Adrenal gland (tissue), 5 donors: ENCODE measurements at regions not wholly inside any gene's neighbourhood (a gene's known extent, or its start where the extent isn't known, plus 50 kb on each side); places are given as distances from the start of the nearest gene placed in this dataset.

Source experiments
- CTCF ChIP-seq, 6 experiments: fragments of 450-650 bp in 4 of 6; fragments of 200-600 bp in 2 of 6; sonication (generic) in 1 of 6; IDR thresholded peaks; 1 replicate in 5 of 6; 2 replicates in 1 of 6; pipeline versions ENCODE4 v1.5.1 to v1.8.0; 2016 to 2021; ENCODE audit warnings: antibody characterized with exemption in 6 of 6, mild to moderate bottlenecking in 2 of 6, moderate library complexity in 1 of 6
- POLR2A ChIP-seq, 2 donors: fragments of 450-650 bp; IDR thresholded peaks; one replicate each; pipeline ENCODE4 v1.6.1; 2017; ENCODE audit warnings: antibody characterized with exemption in 2 of 2, mild to moderate bottlenecking in 2 of 2, moderate library complexity in 1 of 2
- donor health status: DM: no; HTN: no; CAD: no.

- TF ChIP-seq POLR2A (IDR thresholded peaks at IDR 0.05) (no peak), CTCF (IDR thresholded peaks at IDR 0.05) (no peak)
Observed at GRCh38 chr6:69570106-69570505, 226.7 kb downstream of the LMBRD1 start.
